ENCODE measurements at regions not wholly inside any gene's neighbourhood (a gene's known extent, or its start where the extent isn't known, plus 50 kb on each side); places are given as distances from the start of the nearest gene placed in this dataset.
"Not testable (repeated sequence)": the region's sequence is repeated elsewhere in the genome, so short reads cannot be mapped to it uniquely, and the experiment has no call there.

GRCh38 chr3:88863196-88863595 is 244.2 kb upstream of the EPHA3 start:
- H3K4me3 ChIP-seq (replicated peaks; ENCODE audit: low read depth, low read length) = no peak overlapping the region
- no peak for TF ChIP-seq CTCF (IDR thresholded peaks at IDR 0.05; ENCODE audit: low read length, missing control alignments)
- DNase-seq (ENCODE audit: low read depth) = no peak

GRCh38 chr3:88876724-88877123 is 230.7 kb upstream of the EPHA3 start:
- no peak overlapping the region for H3K4me3 ChIP-seq (replicated peaks; ENCODE audit: low read depth, low read length)
- no peak for TF ChIP-seq CTCF (IDR thresholded peaks at IDR 0.05; ENCODE audit: low read length, missing control alignments)
- DNase-seq (ENCODE audit: low read depth) = no peak

- no peak overlapping the region for H3K4me3 ChIP-seq (replicated peaks; ENCODE audit: low read depth, low read length)
Measured at GRCh38 chr3:88879905-88880304, 227.5 kb upstream of the EPHA3 start.

GRCh38 chr3:88882121-88882520 is 225.3 kb upstream of the EPHA3 start:
- DNase-seq (ENCODE audit: low read depth) = no peak
- H3K4me3 ChIP-seq (replicated peaks; ENCODE audit: low read depth, low read length) = no peak overlapping the region
- no peak for TF ChIP-seq CTCF (IDR thresholded peaks at IDR 0.05; ENCODE audit: low read length, missing control alignments)

More at GRCh38 chr3:88879905-88880304, 227.5 kb upstream of the EPHA3 start:
- no peak for DNase-seq (ENCODE audit: low read depth)
- TF ChIP-seq CTCF (IDR thresholded peaks at IDR 0.05; ENCODE audit: low read length, missing control alignments) = no peak

- H3K4me3 ChIP-seq (replicated peaks; ENCODE audit: low read depth, low read length); DNase-seq (ENCODE audit: low read depth): not testable (repeated sequence)
Measured at GRCh38 chr3:88886624-88887023, 220.8 kb upstream of the EPHA3 start.

- TF ChIP-seq CTCF (IDR thresholded peaks at IDR 0.05; ENCODE audit: low read length, missing control alignments) = no peak
- H3K4me3 ChIP-seq (replicated peaks; ENCODE audit: low read depth, low read length) = no peak overlapping the region
- no peak for DNase-seq (ENCODE audit: low read depth)
Measured at GRCh38 chr3:88896026-88896425, 211.4 kb upstream of the EPHA3 start.

GRCh38 chr3:88912294-88912877 is 195.0 kb upstream of the EPHA3 start:
- DNase-seq (ENCODE audit: low read depth) = no peak
- H3K4me3 ChIP-seq (replicated peaks; ENCODE audit: low read depth, low read length) = no peak overlapping the region
- TF ChIP-seq CTCF (IDR thresholded peaks at IDR 0.05; ENCODE audit: low read length, missing control alignments) = no peak

Measured in fibroblast of pulmonary artery (primary cell).